ENCODE measurements at regions not wholly inside any gene's neighbourhood (a gene's known extent, or its start where the extent isn't known, plus 50 kb on each side); places are given as distances from the start of the nearest gene placed in this dataset.

DNA sequence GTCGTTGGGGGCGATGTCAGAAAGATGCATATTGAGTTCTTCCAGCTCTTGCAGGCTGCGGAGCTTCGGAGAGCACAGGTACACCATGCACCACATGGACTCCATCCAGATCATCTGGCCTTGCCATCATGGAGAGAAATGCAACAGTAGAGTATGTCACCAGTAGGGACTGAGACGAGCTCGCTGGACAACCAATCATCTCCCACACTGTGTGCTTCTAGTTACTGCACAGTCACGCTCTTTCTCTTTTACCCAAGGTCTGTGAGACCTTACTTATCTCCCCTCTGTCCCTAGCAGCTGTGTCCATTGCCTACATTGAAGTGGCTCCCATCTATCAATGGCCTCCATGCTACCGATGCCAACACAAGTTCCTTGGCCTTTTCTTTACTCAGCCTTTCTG lies 90.5 kb downstream of the C13orf42 start (continued):
- TF ChIP-seq MAFG (tag; conservative IDR thresholded peaks at IDR 0.05) (peak; percentile 71), CBFA2T3 (IDR thresholded peaks at IDR 0.05) (peak; percentile 54), MTF1 (CRISPR knock-in tag; IDR thresholded peaks at IDR 0.05; ENCODE audit: borderline replicate concordance) (no peak), TCFL5 (CRISPR knock-in tag; conservative IDR thresholded peaks at IDR 0.05) (no peak), SIRT6 (IDR thresholded peaks at IDR 0.05; ENCODE audit: low read depth, low read length) (no peak), CTBP1 (IDR thresholded peaks at IDR 0.05; ENCODE audit: borderline replicate concordance) (no peak), SOX6 (IDR thresholded peaks at IDR 0.05) (no peak), NFE2L1 (tag; IDR thresholded peaks at IDR 0.05; ENCODE audit: borderline replicate concordance, low read depth) (no peak), ZNF316 (IDR thresholded peaks at IDR 0.05) (peak; percentile 34; the same call in 1 of the 2 replicates), ZNF830 (CRISPR knock-in tag; IDR thresholded peaks at IDR 0.05) (no peak), NCOR1 (IDR thresholded peaks at IDR 0.05) (no peak), PCBP1 (IDR thresholded peaks at IDR 0.05; ENCODE audit: low read depth, low read length, poor library complexity, severe bottlenecking) (no peak), NONO (IDR thresholded peaks at IDR 0.05; ENCODE audit: low read depth in 2 of 2, low read length in 1 of 2) (no peak), ARID1B (IDR thresholded peaks at IDR 0.05) (no peak), ZNF274 (IDR thresholded peaks at IDR 0.05; ENCODE audit: borderline replicate concordance, low read depth, low read length) (no peak), TRIM24 (IDR thresholded peaks at IDR 0.05) (no peak), MTA1 (IDR thresholded peaks at IDR 0.05; ENCODE audit: borderline replicate concordance) (no peak), HMGN3 (IDR thresholded peaks at IDR 0.05; ENCODE audit: borderline replicate concordance, extremely low read depth, insufficient read length, low read depth, low read length) (no peak), ZNF785 (CRISPR knock-in tag; IDR thresholded peaks at IDR 0.05) (no peak), TAL1 (IDR thresholded peaks at IDR 0.05) (peak; percentile 38; the same call in 1 of the 2 replicates), DIDO1 (tag; IDR thresholded peaks at IDR 0.05; ENCODE audit: low read depth) (no peak)
- TF ChIP-seq, protein P1, sequence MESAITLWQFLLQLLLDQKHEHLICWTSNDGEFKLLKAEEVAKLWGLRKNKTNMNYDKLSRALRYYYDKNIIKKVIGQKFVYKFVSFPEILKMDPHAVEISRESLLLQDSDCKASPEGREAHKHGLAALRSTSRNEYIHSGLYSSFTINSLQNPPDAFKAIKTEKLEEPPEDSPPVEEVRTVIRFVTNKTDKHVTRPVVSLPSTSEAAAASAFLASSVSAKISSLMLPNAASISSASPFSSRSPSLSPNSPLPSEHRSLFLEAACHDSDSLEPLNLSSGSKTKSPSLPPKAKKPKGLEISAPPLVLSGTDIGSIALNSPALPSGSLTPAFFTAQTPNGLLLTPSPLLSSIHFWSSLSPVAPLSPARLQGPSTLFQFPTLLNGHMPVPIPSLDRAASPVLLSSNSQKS (CRISPR knock-in tag; IDR thresholded peaks at IDR 0.05) = no peak
- TF ChIP-seq, protein P2, sequence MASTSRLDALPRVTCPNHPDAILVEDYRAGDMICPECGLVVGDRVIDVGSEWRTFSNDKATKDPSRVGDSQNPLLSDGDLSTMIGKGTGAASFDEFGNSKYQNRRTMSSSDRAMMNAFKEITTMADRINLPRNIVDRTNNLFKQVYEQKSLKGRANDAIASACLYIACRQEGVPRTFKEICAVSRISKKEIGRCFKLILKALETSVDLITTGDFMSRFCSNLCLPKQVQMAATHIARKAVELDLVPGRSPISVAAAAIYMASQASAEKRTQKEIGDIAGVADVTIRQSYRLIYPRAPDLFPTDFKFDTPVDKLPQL (IDR thresholded peaks at IDR 0.05; ENCODE audit: extremely low read depth, insufficient read length) = no peak
- TF ChIP-seq, protein P3, sequence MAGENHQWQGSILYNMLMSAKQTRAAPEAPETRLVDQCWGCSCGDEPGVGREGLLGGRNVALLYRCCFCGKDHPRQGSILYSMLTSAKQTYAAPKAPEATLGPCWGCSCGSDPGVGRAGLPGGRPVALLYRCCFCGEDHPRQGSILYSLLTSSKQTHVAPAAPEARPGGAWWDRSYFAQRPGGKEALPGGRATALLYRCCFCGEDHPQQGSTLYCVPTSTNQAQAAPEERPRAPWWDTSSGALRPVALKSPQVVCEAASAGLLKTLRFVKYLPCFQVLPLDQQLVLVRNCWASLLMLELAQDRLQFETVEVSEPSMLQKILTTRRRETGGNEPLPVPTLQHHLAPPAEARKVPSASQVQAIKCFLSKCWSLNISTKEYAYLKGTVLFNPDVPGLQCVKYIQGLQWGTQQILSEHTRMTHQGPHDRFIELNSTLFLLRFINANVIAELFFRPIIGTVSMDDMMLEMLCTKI (IDR thresholded peaks at IDR 0.05; ENCODE audit: partially characterized antibody) = no peak
- TF ChIP-seq, protein P4, sequence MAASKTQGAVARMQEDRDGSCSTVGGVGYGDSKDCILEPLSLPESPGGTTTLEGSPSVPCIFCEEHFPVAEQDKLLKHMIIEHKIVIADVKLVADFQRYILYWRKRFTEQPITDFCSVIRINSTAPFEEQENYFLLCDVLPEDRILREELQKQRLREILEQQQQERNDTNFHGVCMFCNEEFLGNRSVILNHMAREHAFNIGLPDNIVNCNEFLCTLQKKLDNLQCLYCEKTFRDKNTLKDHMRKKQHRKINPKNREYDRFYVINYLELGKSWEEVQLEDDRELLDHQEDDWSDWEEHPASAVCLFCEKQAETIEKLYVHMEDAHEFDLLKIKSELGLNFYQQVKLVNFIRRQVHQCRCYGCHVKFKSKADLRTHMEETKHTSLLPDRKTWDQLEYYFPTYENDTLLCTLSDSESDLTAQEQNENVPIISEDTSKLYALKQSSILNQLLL (CRISPR knock-in tag; IDR thresholded peaks at IDR 0.05; ENCODE audit: borderline replicate concordance) = no peak
- TF ChIP-seq, protein P5, sequence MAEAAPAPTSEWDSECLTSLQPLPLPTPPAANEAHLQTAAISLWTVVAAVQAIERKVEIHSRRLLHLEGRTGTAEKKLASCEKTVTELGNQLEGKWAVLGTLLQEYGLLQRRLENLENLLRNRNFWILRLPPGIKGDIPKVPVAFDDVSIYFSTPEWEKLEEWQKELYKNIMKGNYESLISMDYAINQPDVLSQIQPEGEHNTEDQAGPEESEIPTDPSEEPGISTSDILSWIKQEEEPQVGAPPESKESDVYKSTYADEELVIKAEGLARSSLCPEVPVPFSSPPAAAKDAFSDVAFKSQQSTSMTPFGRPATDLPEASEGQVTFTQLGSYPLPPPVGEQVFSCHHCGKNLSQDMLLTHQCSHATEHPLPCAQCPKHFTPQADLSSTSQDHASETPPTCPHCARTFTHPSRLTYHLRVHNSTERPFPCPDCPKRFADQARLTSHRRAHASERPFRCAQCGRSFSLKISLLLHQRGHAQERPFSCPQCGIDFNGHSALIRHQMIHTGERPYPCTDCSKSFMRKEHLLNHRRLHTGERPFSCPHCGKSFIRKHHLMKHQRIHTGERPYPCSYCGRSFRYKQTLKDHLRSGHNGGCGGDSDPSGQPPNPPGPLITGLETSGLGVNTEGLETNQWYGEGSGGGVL (CRISPR knock-in tag; IDR thresholded peaks at IDR 0.05) = no peak
